ENCODE measurements at regions not wholly inside any gene's neighbourhood (a gene's known extent, or its start where the extent isn't known, plus 50 kb on each side); places are given as distances from the start of the nearest gene placed in this dataset.

DNA sequence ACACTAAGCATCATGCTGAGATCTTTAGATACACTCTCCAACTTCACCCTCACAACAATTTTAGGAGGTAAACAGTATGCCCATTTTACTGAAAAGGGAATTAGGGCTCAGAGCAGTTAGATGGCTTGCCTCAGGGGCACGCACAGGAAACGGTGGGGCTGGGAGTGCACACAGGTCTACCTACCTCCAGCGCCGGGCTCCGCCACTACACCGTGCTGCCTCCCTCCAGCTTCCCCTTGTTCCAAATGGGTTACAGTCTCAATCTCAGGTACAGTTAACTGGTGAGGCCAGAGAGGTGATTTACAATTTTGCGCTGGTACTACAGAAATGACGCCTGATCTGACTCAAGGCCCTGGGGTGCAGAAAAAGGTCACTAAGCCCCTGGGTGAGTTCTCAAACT lies 142.0 kb downstream of the NOC3L start:
- TF ChIP-seq GATA2 (IDR thresholded peaks at IDR 0.05; ENCODE audit: low read depth, low read length) (no peak), GATA3 (IDR thresholded peaks at IDR 0.05; ENCODE audit: low read depth, low read length) (no peak)

Measured in SH-SY5Y (cell line).